ENCODE measurements at regions not wholly inside any gene's neighbourhood (a gene's known extent, or its start where the extent isn't known, plus 50 kb on each side); places are given as distances from the start of the nearest gene placed in this dataset.

- Histone ChIP-seq H3K9me2 (ENCODE audit: low read depth, low read length) (no peaks in the 10 kb centered on the region), H3K79me2 (ENCODE audit: insufficient read depth, low read length) (no peaks in the 10 kb centered on the region), H4K20me1 (ENCODE audit: insufficient read depth, low read length) (no peaks in the 10 kb centered on the region), H3K4me3 (ENCODE audit: low read depth, low read length, poor library complexity, severe bottlenecking) (no peak overlapping the region), H3K27ac (ENCODE audit: low read depth, low read length, poor library complexity, severe bottlenecking) (peak overlapping the region; percentile 99), H3K36me3 (ENCODE audit: insufficient read depth, low read length) (no peaks in the 10 kb centered on the region), H2AFZ (ENCODE audit: low read length) (no peak overlapping the region), H3F3A (ENCODE audit: insufficient read depth, low read length) (no peaks in the 10 kb centered on the region), H3K9ac (ENCODE audit: low read length) (no peak overlapping the region), H3K27me3 (ENCODE audit: insufficient read depth, low read length) (no peaks in the 10 kb centered on the region), H3K4me2 (ENCODE audit: low read length) (no peak overlapping the region), H3K9me3 (ENCODE audit: low read length) (no peaks in the 10 kb centered on the region), H3K4me1 (ENCODE audit: insufficient read depth, low read length, severe bottlenecking) (peaks cover 83% of the 10 kb centered on the region)
- TF ChIP-seq EZH2 (IDR thresholded peaks at IDR 0.05; ENCODE audit: borderline replicate concordance, low read length) (no peak), CTCF (IDR thresholded peaks at IDR 0.05; ENCODE audit: low read length) (no peak)
Observed at GRCh38 chr12:13380297-13380696, 183.8 kb downstream of the EMP1 start.

GRCh38 chr12:13379531-13380188 lies 183.1 kb downstream of the EMP1 start:
- Histone ChIP-seq H3K79me2 (ENCODE audit: insufficient read depth, low read length) (no peaks in the 10 kb centered on the region), H3K4me2 (ENCODE audit: low read length) (peak overlapping the region; percentile 59), H3K27me3 (ENCODE audit: insufficient read depth, low read length) (no peaks in the 10 kb centered on the region), H3K27ac (ENCODE audit: low read depth, low read length, poor library complexity, severe bottlenecking) (peak overlapping the region; percentile 99), H4K20me1 (ENCODE audit: insufficient read depth, low read length) (no peaks in the 10 kb centered on the region), H3K9ac (ENCODE audit: low read length) (peak overlapping the region; percentile 75), H3K4me1 (ENCODE audit: insufficient read depth, low read length, severe bottlenecking) (peaks cover 89% of the 10 kb centered on the region), H3K36me3 (ENCODE audit: insufficient read depth, low read length) (no peaks in the 10 kb centered on the region), H3K9me2 (ENCODE audit: low read depth, low read length) (no peaks in the 10 kb centered on the region), H3K9me3 (ENCODE audit: low read length) (no peaks in the 10 kb centered on the region), H3K4me3 (ENCODE audit: low read depth, low read length, poor library complexity, severe bottlenecking) (no peak overlapping the region), H2AFZ (ENCODE audit: low read length) (no peak overlapping the region), H3F3A (ENCODE audit: insufficient read depth, low read length) (no peaks in the 10 kb centered on the region)
- no peak for TF ChIP-seq CTCF (IDR thresholded peaks at IDR 0.05; ENCODE audit: low read length)
- TF ChIP-seq EZH2 (IDR thresholded peaks at IDR 0.05; ENCODE audit: borderline replicate concordance, low read length), result no peak

- Histone ChIP-seq H3K4me1 (ENCODE audit: insufficient read depth, low read length, severe bottlenecking) (peaks cover 100% of the 10 kb centered on the region), H3K4me3 (ENCODE audit: low read depth, low read length, poor library complexity, severe bottlenecking) (peak overlapping the region; percentile 26), H3K9me3 (ENCODE audit: low read length) (no peaks in the 10 kb centered on the region), H3K79me2 (ENCODE audit: insufficient read depth, low read length) (no peaks in the 10 kb centered on the region), H3K27me3 (ENCODE audit: insufficient read depth, low read length) (no peaks in the 10 kb centered on the region), H4K20me1 (ENCODE audit: insufficient read depth, low read length) (no peaks in the 10 kb centered on the region), H3K9me2 (ENCODE audit: low read depth, low read length) (no peaks in the 10 kb centered on the region), H3K27ac (ENCODE audit: low read depth, low read length, poor library complexity, severe bottlenecking) (peak overlapping the region; percentile 99), H2AFZ (ENCODE audit: low read length) (no peak overlapping the region), H3K9ac (ENCODE audit: low read length) (peak overlapping the region; percentile 75), H3F3A (ENCODE audit: insufficient read depth, low read length) (no peaks in the 10 kb centered on the region), H3K36me3 (ENCODE audit: insufficient read depth, low read length) (no peaks in the 10 kb centered on the region), H3K4me2 (ENCODE audit: low read length) (peak overlapping the region; percentile 59)
- TF ChIP-seq CTCF (IDR thresholded peaks at IDR 0.05; ENCODE audit: low read length), result no peak
- no peak for TF ChIP-seq EZH2 (IDR thresholded peaks at IDR 0.05; ENCODE audit: borderline replicate concordance, low read length)
Observed at GRCh38 chr12:13377698-13378097, 181.2 kb downstream of the EMP1 start.

All from OCI-LY1 (cell line).